NCI-H345 (cell line): ENCODE measurements at regions not wholly inside any gene's neighbourhood (a gene's known extent, or its start where the extent isn't known, plus 50 kb on each side); places are given as distances from the start of the nearest gene placed in this dataset.
A peak's percentile ranks its signal among the peaks of the same experiment; 100 is the strongest.

Source experiments
- DNase-seq: peaks from one replicate; lab custom pipeline; 2025; lab: John Stamatoyannopoulos, UW

DNA sequence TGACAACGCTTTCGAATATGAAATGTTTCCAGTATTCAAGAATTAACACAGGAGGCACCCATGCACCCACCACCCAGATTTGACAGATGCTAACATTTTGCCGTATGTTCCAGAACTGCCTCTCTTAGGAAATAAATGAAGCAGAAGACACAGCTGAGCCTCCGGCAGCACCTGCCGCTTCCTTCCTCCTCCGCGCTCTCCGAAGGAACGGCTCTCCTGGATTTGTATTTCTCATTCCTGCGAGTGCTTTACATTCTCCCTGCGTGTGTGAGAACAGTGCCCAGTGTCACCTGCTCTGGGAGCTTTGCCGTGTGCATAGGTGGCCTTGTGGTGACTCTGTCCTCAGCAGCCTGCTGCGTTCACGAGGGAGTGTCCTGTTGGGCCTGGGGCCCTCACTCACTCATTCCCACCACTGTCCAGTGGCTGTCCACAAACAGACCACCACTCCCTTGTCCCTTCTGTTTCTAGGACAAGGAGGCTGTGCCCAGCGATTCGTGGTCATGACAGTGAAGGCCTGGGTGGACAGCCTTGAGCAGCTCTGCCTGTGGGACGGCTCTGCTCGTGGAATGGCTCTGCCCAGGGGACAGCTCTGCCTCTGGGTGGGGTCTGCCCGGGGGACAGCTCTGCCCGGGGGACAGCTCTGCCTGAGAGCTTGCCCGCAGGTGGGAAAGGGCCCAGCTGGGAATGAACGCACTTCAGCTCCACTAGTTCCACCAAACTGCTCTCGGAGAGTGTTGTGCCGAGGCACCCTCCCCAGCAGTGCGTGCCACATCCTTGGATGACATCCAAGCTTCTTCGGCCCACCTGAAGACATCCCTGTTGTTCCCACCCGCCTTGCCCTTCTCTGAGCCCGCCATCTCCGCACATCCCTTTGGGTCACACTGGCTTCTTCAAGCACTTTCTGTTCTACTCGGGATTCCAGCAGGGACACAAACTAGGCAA is 170.5 kb upstream of the PPP1R26 start:
- no peak for DNase-seq

DNA sequence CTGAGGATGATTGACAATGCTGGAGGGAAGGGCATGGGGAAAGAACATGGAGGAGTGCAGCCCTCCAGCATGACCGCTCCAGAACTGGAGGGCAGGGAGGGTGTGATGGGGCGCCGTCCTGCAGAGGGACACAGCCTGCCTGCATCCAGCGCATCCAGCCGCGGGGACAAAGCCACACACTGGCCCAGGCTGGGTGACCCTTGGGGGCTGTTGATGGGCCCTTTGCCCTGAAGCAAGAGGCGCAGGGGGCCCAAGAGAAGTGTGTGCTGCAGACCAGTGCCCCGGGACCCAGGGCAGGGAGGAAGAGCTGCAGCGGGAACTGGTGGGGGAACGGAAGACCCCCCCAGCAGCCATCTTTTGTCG is 169.8 kb upstream of the PPP1R26 start:
- DNase-seq: no peak

DNA sequence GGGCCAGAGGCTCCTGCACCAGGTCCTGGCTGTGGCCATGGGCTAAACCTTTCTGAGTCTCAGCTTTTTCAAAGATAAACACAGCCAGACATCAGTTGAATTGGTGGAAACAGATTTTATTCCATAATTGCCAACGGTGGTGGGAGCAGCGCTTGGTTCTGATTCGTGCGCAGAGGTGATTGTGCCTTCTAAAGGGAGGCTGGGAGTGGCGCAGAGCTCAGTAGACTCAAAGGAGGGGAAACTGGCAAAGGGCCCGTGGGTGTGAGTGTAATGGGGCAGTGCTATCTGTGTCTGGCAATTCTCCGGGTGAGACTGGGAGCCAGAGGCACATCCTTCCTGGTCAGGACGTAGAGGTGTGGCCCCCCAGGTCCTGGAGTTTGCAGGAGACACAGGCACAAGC is 169.4 kb upstream of the PPP1R26 start:
- DNase-seq: no peak

DNA sequence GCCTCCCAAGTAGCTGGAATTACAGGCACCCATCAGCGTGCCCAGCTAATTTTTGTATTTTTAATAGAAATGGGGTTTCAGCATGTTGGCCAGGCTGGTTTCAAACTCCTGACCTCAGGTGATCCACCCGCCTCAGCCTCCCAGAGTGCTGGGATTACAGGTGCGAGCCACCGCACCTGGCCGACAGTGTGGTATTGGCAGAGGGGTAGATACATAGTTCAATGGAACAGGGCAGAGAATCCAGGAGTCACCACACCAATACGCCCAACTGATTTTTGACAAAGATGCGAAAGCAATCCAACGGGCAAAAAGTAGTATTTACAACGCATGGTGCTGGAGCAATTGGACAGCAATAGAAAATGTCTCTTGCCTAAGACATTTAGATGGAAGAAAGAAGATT is 164.0 kb upstream of the PPP1R26 start:
- DNase-seq: no peak

DNA sequence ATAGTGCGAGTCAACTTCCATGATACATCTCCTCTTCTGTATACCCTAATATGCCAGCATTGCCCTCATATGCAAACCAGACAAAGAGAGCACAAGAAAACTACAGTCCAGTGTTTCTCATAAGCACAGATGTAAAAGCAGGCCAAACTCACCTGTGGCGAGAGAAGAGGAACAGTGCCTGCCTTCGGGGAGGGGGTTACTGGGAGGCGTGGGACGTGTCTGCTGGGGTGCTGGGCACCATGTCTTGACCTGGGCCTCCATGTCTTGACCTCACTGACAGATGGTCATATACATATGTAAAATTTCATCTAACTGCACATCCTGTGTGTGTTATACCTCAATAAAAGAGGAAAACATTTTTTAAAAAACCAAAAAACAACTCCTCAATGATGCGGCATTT is 159.3 kb upstream of the PPP1R26 start:
- no peak for DNase-seq

DNA sequence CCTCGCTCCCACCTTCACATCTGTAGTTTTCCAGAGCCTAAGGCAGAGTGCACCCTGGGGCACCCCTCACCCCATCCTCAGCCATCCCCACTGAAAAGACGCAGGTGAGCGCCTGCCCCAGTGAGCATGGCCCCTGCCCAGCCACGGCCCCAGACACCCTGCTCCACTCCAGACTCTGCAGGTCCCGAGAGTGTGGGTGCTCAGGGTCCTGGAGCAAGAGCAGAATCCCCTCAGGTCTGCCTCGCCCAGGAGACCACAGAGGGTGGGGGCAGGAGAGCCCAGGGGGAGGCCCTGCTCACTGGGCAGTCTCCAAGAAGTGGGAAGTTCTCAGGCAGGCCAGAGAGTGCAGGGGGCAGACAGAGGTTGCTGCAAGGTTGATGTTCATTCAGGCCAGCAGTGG is 158.6 kb upstream of the PPP1R26 start:
- DNase-seq: no peak

DNA sequence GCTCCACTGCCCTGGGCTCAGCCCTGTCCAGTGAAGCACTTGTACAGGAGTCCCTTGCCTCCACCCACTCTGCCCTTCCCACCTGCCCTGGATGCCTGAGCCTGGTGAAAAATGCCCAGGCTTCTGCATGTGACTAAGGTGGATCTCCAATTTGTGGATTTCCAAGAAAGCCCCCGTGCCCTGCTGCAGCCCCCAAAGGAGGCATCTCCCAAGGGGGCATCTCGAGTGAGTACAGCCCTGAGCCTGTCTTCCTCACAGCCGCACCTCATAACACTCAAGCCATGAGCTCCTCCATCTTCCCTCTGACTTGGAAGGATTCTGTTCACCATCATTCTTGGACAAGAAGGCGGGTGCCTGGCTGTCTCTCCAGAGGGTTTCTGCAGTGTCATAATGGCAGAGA is 158.0 kb upstream of the PPP1R26 start:
- DNase-seq: no peak

DNA sequence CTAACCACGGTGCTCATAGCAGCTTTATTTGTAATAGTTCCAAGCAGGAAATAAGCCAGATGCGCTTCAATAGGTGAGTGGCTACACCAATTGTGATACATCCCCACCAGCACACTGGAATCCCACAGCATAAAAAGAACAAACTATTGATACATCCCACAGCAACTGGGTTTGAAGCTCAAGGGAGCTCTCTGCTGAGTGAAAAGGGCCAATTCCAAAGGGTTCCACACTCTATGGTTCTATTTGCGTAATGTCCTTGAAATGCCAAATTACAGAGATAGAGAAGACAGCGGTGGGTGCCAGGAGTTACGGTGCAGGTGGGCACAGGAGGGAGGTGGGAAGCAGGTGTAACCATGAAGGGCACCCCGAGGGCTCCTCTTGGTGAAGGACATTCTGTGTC is 155.3 kb upstream of the PPP1R26 start:
- no peak for DNase-seq

DNA sequence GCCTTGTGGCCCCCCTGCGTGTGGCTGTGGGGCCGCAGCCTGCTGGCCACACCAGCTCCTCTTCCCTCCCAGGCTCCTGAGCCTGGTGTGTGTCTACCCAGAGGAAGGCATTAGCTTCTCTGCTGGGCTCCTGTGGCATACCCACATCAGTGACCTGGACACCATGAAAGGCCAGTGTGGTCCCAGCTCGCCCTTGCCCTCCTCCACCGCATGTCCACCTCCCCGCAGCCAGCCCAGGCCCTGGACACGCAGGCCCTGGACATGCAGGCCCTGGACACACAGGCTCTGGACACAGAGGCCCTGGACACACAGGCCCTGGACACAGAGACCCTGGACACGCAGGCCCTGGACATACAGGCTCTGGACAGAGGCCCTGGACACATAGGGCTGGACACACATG is 153.4 kb upstream of the PPP1R26 start:
- DNase-seq: no peak

DNA sequence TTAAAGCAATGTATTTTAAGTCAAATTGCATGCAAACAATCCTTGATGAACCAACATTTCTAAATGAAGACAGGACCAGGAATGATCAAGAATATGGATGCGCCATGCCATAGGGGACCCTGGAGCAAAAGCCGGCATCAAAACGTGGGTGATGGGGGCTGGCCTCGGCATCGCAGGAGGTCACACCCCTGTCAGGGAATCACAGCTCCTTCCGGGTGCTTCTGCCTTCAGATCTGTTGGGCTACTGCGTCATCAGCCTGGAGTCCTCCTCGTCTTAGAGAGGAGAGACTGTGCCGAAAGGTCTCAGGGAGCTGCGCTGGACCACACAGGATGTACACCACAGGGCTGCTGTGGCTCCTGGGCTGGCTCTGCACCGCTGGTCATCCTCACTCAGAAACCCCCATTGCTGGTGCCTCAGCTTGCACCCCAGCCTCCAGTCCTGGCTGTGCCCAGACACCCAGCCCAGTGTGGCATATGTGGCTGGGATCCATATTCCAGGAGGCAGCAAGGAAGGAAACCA is 152.9 kb upstream of the PPP1R26 start:
- no peak for DNase-seq

DNA sequence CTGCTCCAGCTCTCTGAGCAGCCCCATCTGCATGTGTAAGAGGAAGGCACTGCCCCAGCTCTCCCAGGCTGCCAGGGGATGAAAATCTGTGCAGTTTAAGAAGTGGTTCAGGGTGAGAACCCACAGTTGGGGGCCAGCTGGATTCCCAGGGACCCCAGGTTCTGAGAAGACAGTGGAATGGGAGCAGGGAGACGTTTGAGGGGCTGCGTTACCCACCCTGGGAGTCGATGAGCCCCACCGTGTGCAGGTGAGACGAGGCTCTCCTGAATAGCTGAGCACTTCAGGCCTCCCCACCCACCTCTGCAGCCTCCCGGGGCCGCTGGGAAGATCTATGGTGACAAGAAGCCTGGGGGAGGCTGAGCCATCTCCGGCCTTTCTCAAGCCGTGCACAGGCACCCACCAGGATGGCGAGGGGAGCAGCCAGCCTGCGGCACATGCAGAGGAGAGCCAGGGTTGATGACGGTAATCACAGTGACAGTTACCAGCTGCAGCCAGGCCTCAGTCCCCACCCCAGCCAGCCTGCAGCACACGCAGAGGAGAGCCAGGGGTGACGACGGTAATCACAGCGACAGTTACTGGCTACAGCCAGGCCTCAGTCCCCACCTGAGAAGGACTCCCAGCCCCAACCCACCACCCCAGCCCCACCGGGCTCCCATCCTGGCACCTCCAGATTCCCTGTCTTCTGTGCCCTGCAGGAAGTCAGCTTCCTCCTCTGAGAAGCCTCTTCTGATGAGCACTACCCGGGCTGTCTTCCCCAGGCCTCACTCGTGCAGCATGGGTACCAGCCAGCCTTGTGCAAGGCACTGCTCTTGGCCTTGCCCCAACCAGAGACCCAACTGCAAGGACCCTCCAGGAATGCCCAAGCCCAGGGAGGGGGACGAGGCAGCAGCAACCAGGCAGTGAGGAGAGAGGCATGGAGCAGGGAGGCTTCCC is 150.8 kb upstream of the PPP1R26 start:
- DNase-seq: no peak

DNA sequence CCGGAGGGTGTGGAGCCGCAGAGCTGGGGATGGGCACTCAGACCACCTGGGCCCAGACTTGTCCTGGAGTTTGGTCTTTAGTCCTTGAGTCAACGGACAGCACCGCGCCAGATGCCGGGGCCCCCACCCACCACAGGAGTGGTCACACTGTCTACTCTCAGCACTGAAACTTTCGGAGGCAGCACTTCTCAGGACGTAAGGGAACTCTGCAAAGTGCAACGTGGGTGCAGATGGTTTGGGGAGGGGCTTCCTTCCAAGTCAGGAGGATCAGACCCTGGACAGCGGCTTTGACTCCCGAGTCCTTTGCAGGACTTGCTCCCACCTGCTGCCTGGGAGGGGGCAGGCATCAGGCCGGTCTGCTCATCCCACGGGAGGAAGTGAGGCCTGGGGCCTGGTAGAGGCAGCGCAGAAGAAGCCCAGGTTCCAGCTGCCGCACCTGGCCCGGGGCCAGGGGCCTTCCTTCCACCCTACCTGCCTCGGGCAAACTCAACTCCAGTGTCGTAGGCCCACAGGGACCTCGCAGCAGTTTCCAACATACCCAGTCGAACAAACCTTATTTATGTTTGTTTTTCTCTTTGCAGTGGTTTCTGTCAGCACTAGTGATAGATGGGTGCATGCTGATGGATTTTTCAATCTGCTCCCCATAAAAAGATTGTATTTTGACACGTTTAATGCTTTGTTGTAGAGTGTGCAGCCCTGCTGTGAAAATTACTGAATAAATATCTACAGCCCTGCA is 149.8 kb upstream of the PPP1R26 start:
- DNase-seq: peak; percentile 100

DNA sequence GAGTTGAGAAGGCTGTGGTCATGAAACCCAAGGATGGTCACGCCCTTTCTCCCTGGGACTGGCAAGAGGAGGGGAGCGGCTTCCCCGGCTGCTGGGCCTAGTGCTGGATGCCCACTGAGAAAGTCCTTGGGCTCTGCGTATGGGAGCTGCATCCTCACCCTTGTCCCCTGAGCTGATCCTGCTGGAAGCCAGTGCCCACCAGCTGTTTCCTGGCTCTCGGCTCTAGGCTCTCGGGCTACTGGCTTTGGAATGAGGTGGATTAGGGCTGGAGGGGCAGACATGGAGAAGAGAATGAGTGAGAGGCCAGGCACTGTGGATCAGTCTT is 149.3 kb upstream of the PPP1R26 start:
- no peak for DNase-seq

DNA sequence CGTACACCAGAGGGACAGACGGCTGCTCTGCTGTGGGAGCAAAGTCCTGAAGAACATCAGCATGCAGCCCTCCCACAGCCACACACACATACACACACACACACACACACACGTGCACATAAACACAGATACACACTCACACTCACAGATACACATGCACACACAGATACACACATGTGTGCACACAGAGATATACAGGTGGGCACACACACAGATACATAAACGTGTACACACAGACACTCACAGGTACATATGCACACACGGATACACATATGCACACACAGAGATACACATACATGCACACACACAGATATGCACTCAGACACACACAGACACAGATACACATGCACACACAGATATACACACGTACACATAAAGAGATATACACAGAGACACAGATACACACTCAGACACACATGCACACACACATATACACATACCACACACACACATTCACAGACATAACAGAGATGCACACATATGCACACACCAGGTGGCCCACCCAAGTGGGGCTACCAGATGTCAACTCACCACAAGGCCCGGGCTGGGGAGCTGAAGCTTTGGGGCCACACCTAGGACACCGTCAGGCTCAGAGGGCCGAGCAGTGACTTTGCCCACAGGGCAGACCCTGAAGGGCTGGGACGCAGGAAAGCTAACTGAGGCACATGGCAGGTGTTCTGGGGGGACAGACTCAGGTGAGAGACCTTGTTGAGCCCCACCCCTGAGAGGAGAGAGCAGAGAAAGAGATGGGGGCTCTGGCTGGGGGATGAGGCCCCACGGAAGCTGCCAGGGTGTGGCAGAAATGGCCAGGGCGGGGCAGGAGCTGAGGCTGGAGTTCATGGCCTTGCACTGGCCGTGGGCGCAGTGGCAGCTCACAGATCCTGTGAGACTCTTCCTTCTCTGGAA is 148.6 kb upstream of the PPP1R26 start:
- no peak for DNase-seq

DNA sequence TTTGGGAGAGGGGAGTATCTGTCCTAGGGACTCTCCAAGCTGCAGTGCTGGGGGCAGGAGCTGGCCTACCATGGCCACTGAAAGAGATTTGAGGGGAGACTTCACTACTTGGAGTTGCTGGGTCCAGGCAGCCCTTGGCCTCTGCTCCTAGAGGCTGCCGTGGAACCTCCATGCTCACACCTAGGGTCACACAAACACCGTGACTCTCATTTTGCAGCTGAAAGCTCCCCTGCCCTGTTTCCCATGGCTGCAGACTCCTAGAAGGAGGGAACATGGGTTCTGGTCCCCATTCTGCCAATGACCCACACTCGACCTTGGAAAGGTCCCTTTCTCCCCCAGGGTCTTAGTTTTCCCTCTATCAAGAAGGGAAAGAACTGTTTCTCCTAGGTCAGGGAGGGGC is 147.1 kb upstream of the PPP1R26 start:
- DNase-seq: no peak

DNA sequence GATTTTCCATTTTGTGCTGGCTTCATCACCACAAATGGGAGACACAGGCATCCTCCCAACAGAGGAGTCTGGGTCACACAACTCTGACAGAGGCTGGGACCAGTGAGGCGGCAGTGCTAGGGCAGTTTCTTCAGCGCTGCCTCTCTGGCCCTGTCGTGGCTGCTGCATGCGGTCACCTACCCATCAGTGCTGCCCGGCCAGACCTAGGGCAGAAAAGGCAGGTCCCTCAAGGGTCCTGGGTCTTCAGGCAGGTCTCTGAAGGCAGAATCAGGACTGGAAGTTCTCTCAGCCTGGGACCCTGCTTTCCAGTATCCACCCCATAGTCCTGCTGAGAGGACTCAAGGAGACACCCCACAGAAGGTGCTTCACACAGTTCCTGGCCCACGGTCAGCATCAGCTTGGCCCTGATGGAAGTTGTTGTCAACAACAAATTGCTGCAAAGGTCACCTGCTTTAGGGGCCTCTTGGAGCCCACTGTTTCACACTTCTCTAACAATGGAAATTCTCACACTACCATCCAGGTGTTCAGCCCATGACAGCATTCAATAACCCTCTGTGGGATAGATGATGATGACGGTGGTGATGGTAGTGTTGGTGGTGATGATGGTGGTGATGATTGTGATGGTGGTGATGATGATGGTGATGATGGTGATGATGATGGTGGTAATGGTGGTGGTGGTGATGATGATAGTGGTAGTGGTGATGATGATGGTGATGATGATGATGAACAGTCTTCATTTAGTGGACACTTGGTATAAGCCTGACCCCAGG is 146.4 kb upstream of the PPP1R26 start:
- DNase-seq: no peak

DNA sequence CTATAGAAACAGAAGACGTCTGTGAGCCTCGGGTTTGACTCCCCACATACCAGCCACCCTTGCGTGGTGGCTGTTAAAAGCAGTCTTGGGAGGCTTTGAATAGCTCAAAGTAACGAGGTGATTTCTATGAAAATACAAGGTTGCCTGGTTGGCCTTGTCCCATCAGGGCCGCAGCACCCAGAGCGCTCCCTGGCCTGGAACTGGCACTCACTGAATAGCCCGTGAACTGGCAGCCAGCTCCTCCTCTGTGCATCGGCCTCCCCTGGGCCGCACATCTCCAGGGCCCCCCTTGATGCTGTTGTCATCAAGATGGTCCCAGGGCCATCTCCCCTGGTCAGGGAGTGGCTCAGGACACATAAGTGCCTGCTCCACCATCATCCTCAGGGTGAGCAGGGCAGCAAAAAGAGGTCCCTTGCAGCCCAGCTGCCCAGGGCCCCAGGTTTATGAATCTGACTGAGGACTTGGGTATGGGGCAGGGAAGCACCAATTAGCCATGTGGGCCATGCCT is 144.6 kb upstream of the PPP1R26 start:
- DNase-seq: no peak

DNA sequence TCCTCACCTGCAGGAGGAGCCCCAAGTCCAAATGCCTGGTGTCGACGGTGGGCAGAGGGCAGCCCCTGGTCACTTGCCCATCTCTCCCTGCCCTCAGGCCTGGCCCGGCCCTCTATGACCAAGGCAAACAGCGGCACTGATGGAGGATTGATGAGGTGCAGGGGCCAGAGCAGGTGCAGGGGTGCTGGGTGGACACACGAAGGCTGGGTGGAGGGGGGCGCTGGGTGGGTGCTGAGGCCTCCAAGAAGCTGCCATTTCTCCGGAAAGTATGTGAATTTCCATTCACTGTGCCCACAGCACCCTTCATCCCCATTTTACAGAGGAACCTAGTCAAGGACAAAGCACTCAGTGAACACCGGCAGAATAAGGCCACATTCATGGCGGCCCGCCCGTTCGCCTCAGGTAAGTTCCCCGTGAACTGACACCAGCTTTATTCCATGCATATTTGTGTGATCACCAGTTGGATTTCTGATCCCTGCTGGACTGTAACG is 143.8 kb upstream of the PPP1R26 start:
- DNase-seq: no peak

DNA sequence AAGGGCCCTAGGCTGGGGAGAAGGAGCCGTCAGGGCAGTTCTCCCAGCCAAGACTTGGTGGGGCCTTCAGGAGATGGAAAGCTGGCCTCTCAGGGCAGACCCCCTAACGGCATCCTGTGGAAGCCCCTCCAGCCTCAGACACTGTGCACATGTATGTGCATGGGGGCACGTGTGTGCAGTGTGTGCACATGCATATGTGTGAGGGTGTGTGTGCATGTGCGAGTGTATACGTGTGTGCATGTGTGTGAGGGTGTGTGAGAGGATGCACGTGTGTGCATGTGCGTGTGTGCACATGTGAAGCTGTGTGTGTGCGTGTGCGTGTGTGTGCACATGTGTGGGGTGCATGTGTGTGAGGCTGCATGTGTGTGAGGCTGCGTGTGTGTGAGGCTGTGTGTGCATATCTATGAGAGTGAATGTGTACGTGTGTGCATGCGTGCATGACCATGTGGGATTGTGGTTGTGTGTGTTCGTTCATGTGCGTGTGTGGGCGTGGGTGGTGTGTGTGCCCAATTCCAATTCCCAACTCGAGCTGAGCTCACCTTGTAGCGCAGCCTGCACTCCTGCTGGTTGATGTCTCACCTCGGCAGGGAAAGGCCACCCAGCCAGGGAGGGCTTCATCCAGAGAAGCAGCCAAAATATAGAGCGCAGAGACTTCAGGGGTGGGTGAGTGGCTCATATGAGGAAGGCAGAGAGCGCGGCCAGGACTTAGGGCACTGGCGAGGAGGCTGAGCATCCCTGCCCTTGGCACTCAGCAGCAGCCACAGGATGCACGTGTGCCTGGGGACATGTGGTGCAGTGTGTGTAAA is 142.7 kb upstream of the PPP1R26 start:
- DNase-seq: no peak
